ENCODE measurements at regions not wholly inside any gene's neighbourhood (a gene's known extent, or its start where the extent isn't known, plus 50 kb on each side); places are given as distances from the start of the nearest gene placed in this dataset.

DNA sequence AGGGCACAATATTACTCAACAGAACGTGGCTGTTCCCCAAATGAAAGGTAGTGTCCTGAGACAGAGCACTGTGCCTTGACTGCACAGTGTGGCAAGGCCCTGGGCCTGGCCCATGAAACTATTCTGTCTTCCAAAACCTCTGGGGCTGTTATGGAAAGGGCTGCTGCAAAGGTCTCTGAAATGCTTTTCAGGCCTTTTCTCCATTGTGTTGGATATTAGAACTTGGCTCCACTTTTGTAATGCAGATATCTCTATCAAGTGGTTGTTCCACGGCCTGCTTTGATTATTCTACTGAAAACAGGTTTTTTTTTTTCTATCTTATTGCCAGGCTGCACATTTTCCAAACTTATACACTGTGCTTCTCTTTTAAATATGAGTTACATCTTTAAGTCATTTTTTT, 777.5 kb upstream of the TYRP1 start:
- H3K4me3 ChIP-seq (ENCODE audit: low read depth, low read length), result no peak overlapping the region
- POLR2A ChIA-PET, result no interaction called here
- no peaks in the 10 kb centered on the region for H3K4me1 ChIP-seq (ENCODE audit: control insufficient read depth, insufficient read depth, low read length)
- CTCF ChIA-PET, result no interaction called here
- H3K27ac ChIP-seq (ENCODE audit: extremely low read depth, low read depth, low read length), result no peak overlapping the region
- H3K9me3 ChIP-seq (ENCODE audit: control insufficient read depth, insufficient read depth, low read depth, low read length), result no peaks in the 10 kb centered on the region
- H3K36me3 ChIP-seq (ENCODE audit: control insufficient read depth in 2 of 2, insufficient read depth in 1 of 2, low read length in 2 of 2), result no peaks in the 10 kb centered on the region
- TF ChIP-seq BCL11B (tag by site-specific recombination; IDR thresholded peaks at IDR 0.05; ENCODE audit: low read depth) (no peak), ZNF777 (tag by site-specific recombination; IDR thresholded peaks at IDR 0.05; ENCODE audit: borderline replicate concordance) (no peak), ZNF561 (tag by site-specific recombination; IDR thresholded peaks at IDR 0.05; ENCODE audit: borderline replicate concordance) (no peak), SP2 (tag by site-specific recombination; IDR thresholded peaks at IDR 0.05) (no peak), GLI2 (tag by site-specific recombination; IDR thresholded peaks at IDR 0.05; ENCODE audit: borderline replicate concordance, low read depth) (no peak), ZNF221 (tag by site-specific recombination; IDR thresholded peaks at IDR 0.05; ENCODE audit: borderline replicate concordance) (no peak), OSR2 (tag by site-specific recombination; IDR thresholded peaks at IDR 0.05) (no peak), ZFP37 (tag by site-specific recombination; IDR thresholded peaks at IDR 0.05) (no peak), ZNF211 (tag by site-specific recombination; IDR thresholded peaks at IDR 0.05; ENCODE audit: low read depth) (no peak)

DNA sequence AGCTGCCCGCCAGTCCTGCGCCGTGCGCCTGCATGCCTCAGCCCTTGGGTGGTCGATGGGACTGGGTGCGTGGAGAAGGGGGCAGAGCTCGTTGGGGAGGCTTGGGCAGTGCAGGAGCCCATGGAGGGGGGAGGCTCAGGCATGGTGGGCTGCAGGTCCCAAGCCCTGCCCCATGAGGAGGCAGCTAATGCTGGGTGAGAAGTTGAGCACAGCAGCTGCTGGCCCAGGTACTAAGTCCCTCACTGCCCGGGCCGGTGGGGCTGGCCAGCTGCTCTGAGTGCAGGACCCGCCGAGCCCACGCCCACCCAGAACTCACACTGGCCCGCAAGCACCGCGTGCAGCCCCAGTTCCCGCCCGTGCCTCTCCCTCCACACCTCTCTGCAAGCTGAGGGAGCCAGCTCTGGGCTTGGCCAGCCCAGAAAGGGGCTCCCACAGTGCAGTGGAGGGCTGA, 764.3 kb upstream of the TYRP1 start:
- H3K27ac ChIP-seq (ENCODE audit: extremely low read depth, low read depth, low read length), result no peak overlapping the region
- no peaks in the 10 kb centered on the region for H3K4me1 ChIP-seq (ENCODE audit: control insufficient read depth, insufficient read depth, low read length)
- no peaks in the 10 kb centered on the region for H3K9me3 ChIP-seq (ENCODE audit: control insufficient read depth, insufficient read depth, low read depth, low read length)
- ChIA-PET CTCF (no interaction called here), POLR2A (no interaction called here)
- H3K4me3 ChIP-seq (ENCODE audit: low read depth, low read length), result no peak overlapping the region
- TF ChIP-seq ZNF777 (tag by site-specific recombination; IDR thresholded peaks at IDR 0.05; ENCODE audit: borderline replicate concordance) (no peak), ZNF510 (tag by site-specific recombination; IDR thresholded peaks at IDR 0.05; ENCODE audit: insufficient replicate concordance) (no peak)
- TF ChIP-seq, protein P1, sequence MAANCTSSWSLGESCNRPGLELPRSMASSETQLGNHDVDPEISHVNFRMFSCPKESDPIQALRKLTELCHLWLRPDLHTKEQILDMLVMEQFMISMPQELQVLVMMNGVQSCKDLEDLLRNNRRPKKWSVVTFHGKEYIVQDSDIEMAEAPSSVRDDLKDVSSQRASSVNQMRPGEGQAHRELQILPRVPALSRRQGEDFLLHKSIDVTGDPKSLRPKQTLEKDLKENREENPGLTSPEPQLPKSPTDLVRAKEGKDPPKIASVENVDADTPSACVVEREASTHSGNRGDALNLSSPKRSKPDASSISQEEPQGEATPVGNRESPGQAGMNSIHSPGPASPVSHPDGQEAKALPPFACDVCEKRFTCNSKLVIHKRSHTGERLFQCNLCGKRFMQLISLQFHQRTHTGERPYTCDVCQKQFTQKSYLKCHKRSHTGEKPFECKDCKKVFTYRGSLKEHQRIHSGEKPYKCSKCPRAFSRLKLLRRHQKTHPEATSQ (tag by site-specific recombination; IDR thresholded peaks at IDR 0.05), result no peak
- TF ChIP-seq, protein P2, sequence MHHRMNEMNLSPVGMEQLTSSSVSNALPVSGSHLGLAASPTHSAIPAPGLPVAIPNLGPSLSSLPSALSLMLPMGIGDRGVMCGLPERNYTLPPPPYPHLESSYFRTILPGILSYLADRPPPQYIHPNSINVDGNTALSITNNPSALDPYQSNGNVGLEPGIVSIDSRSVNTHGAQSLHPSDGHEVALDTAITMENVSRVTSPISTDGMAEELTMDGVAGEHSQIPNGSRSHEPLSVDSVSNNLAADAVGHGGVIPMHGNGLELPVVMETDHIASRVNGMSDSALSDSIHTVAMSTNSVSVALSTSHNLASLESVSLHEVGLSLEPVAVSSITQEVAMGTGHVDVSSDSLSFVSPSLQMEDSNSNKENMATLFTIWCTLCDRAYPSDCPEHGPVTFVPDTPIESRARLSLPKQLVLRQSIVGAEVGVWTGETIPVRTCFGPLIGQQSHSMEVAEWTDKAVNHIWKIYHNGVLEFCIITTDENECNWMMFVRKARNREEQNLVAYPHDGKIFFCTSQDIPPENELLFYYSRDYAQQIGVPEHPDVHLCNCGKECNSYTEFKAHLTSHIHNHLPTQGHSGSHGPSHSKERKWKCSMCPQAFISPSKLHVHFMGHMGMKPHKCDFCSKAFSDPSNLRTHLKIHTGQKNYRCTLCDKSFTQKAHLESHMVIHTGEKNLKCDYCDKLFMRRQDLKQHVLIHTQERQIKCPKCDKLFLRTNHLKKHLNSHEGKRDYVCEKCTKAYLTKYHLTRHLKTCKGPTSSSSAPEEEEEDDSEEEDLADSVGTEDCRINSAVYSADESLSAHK (tag by site-specific recombination; IDR thresholded peaks at IDR 0.05), result no peak
- H3K36me3 ChIP-seq (ENCODE audit: control insufficient read depth in 2 of 2, insufficient read depth in 1 of 2, low read length in 2 of 2), result no peaks in the 10 kb centered on the region

DNA sequence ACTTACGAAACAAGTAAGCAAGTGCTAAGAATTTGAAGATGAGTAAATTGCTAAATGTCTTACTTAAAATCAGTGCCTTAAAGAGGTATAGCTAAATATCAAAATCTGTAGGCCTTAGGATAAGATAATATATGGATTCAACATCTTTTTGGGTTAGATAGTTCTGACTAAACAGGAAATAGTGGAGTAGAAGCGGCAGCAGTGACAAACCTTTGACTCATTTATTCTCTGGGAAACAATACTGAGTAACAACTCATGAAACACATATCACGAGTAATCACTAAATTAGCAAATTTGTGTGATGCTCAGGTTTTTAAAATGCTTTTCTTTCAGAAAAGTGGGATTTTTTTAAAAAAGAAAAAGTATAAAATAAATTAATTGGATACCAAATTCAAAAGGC, 762.1 kb upstream of the TYRP1 start:
- no peak for TF ChIP-seq ZNF654 (tag by site-specific recombination; IDR thresholded peaks at IDR 0.05; ENCODE audit: low read depth)
- ChIA-PET CTCF (no interaction called here), POLR2A (no interaction called here)
- no peak overlapping the region for H3K4me3 ChIP-seq (ENCODE audit: low read depth, low read length)
- H3K27ac ChIP-seq (ENCODE audit: extremely low read depth, low read depth, low read length), result no peak overlapping the region
- H3K36me3 ChIP-seq (ENCODE audit: control insufficient read depth in 2 of 2, insufficient read depth in 1 of 2, low read length in 2 of 2), result no peaks in the 10 kb centered on the region
- H3K4me1 ChIP-seq (ENCODE audit: control insufficient read depth, insufficient read depth, low read length), result no peaks in the 10 kb centered on the region
- no peaks in the 10 kb centered on the region for H3K9me3 ChIP-seq (ENCODE audit: control insufficient read depth, insufficient read depth, low read depth, low read length)

DNA sequence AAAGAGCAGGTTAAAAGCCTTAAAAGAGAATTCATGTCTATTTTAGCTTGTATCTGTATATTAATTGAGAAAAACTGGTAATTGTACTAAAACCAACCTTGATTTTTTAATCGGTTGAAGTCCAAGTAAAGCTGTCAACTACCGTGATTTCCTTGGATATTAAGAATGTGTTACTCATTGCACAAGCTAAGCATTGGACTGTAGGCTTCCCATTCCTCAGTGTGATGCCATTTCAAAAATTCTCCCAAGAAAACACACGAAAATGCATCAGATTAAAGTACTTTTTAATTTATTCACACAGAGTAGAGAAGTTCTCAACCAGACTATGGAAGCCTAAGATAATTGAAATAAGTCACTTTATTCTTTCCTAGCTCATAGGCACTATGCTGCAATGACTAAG, 761.4 kb upstream of the TYRP1 start:
- H3K9me3 ChIP-seq (ENCODE audit: control insufficient read depth, insufficient read depth, low read depth, low read length), result no peaks in the 10 kb centered on the region
- ChIA-PET POLR2A (no interaction called here), CTCF (no interaction called here)
- H3K4me3 ChIP-seq (ENCODE audit: low read depth, low read length), result no peak overlapping the region
- H3K27ac ChIP-seq (ENCODE audit: extremely low read depth, low read depth, low read length), result no peak overlapping the region
- H3K4me1 ChIP-seq (ENCODE audit: control insufficient read depth, insufficient read depth, low read length), result no peaks in the 10 kb centered on the region
- no peaks in the 10 kb centered on the region for H3K36me3 ChIP-seq (ENCODE audit: control insufficient read depth in 2 of 2, insufficient read depth in 1 of 2, low read length in 2 of 2)
- TF ChIP-seq ZNF174 (tag by site-specific recombination; IDR thresholded peaks at IDR 0.05) (no peak), ZBTB48 (tag by site-specific recombination; IDR thresholded peaks at IDR 0.05) (no peak), ZNF707 (tag by site-specific recombination; IDR thresholded peaks at IDR 0.05) (no peak), ZNF521 (tag by site-specific recombination; IDR thresholded peaks at IDR 0.05) (no peak), ZNF391 (tag by site-specific recombination; IDR thresholded peaks at IDR 0.05; ENCODE audit: borderline replicate concordance, low read depth) (no peak), ZNF184 (tag by site-specific recombination; IDR thresholded peaks at IDR 0.05) (no peak)
- TF ChIP-seq, protein P3, sequence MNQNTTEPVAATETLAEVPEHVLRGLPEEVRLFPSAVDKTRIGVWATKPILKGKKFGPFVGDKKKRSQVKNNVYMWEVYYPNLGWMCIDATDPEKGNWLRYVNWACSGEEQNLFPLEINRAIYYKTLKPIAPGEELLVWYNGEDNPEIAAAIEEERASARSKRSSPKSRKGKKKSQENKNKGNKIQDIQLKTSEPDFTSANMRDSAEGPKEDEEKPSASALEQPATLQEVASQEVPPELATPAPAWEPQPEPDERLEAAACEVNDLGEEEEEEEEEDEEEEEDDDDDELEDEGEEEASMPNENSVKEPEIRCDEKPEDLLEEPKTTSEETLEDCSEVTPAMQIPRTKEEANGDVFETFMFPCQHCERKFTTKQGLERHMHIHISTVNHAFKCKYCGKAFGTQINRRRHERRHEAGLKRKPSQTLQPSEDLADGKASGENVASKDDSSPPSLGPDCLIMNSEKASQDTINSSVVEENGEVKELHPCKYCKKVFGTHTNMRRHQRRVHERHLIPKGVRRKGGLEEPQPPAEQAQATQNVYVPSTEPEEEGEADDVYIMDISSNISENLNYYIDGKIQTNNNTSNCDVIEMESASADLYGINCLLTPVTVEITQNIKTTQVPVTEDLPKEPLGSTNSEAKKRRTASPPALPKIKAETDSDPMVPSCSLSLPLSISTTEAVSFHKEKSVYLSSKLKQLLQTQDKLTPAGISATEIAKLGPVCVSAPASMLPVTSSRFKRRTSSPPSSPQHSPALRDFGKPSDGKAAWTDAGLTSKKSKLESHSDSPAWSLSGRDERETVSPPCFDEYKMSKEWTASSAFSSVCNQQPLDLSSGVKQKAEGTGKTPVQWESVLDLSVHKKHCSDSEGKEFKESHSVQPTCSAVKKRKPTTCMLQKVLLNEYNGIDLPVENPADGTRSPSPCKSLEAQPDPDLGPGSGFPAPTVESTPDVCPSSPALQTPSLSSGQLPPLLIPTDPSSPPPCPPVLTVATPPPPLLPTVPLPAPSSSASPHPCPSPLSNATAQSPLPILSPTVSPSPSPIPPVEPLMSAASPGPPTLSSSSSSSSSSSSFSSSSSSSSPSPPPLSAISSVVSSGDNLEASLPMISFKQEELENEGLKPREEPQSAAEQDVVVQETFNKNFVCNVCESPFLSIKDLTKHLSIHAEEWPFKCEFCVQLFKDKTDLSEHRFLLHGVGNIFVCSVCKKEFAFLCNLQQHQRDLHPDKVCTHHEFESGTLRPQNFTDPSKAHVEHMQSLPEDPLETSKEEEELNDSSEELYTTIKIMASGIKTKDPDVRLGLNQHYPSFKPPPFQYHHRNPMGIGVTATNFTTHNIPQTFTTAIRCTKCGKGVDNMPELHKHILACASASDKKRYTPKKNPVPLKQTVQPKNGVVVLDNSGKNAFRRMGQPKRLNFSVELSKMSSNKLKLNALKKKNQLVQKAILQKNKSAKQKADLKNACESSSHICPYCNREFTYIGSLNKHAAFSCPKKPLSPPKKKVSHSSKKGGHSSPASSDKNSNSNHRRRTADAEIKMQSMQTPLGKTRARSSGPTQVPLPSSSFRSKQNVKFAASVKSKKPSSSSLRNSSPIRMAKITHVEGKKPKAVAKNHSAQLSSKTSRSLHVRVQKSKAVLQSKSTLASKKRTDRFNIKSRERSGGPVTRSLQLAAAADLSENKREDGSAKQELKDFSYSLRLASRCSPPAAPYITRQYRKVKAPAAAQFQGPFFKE (tag by site-specific recombination; IDR thresholded peaks at IDR 0.05; ENCODE audit: borderline replicate concordance), result no peak

All from HEK293 (cell line).